ENCODE measurements at regions not wholly inside any gene's neighbourhood (a gene's known extent, or its start where the extent isn't known, plus 50 kb on each side); places are given as distances from the start of the nearest gene placed in this dataset.

GRCh38 chr2:157076526-157077161 lies 180.9 kb upstream of the GALNT5 start (continued):
- TF ChIP-seq, protein P1, sequence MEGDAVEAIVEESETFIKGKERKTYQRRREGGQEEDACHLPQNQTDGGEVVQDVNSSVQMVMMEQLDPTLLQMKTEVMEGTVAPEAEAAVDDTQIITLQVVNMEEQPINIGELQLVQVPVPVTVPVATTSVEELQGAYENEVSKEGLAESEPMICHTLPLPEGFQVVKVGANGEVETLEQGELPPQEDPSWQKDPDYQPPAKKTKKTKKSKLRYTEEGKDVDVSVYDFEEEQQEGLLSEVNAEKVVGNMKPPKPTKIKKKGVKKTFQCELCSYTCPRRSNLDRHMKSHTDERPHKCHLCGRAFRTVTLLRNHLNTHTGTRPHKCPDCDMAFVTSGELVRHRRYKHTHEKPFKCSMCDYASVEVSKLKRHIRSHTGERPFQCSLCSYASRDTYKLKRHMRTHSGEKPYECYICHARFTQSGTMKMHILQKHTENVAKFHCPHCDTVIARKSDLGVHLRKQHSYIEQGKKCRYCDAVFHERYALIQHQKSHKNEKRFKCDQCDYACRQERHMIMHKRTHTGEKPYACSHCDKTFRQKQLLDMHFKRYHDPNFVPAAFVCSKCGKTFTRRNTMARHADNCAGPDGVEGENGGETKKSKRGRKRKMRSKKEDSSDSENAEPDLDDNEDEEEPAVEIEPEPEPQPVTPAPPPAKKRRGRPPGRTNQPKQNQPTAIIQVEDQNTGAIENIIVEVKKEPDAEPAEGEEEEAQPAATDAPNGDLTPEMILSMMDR (conservative IDR thresholded peaks at IDR 0.05; ENCODE audit: low read depth in 2 of 2) = no peak
- TF ChIP-seq ZNF462 (CRISPR knock-in tag; IDR thresholded peaks at IDR 0.05) (no peak), JUNB (IDR thresholded peaks at IDR 0.05; ENCODE audit: unreplicated experiment) (no peak), CREB1 (CRISPR knock-in tag; IDR thresholded peaks at IDR 0.05; ENCODE audit: low read depth) (no peak), ZNF114 (CRISPR knock-in tag; IDR thresholded peaks at IDR 0.05) (no peak)

DNA sequence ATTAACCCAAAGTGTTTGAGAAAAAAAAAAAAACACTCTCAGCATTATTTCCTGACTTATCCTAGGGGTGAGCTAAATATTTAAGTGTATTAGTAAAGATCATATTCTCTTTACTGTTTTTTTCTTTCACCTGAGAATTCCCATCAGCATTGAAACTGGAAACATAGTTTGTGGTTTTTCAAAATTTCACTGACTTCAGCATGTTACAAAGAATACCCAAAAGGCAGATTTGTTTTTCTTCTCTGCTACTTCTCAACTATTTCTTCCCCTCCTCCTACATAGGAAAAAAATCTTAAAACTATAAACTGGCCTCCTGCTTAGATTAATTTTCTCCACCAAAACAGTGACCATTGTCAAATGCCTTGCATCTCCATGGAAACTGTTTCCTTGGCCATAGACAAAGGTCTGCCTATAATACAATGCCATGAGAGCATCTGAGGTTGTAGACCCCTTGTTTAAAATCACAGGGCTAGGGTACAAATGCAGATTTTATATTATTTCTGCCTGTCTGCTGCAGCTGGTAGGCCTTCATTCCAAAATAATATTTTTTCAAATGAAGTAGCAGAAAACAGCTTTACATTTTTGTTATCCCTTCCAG lies 179.7 kb upstream of the GALNT5 start:
- Histone ChIP-seq H4K20me1 (replicated peaks; ENCODE audit: insufficient read depth) (no peaks in the 10 kb centered on the region), H3K36me3 (ENCODE audit: insufficient read depth) (no peaks in the 10 kb centered on the region), H3K27ac (ENCODE audit: low read depth) (no peak overlapping the region), H3K27me3 (ENCODE audit: insufficient read depth) (no peaks in the 10 kb centered on the region), H3K9me2 (ENCODE audit: insufficient read depth) (no peaks in the 10 kb centered on the region; the same call in 1 of the 2 replicates), H3K4me3 (no peak overlapping the region), H3K4me2 (no peak overlapping the region), H3K79me2 (replicated peaks; ENCODE audit: insufficient read depth) (no peaks in the 10 kb centered on the region), H3F3A (replicated peaks; ENCODE audit: low read depth) (no peaks in the 10 kb centered on the region), H3K4me1 (ENCODE audit: insufficient read depth) (no peaks in the 10 kb centered on the region), H2AFZ (no peak overlapping the region)
- no peaks in the 10 kb centered on the region for H3K9me3 Mint-ChIP-seq
- peaks cover 3% of the 10 kb centered on the region for H3K27me3 Mint-ChIP-seq (ENCODE audit: insufficient read depth, low read depth, poor library complexity)
- ATAC-seq (no peak), DNase-seq (ENCODE audit: low spot score) (no peak)
- peaks cover 3% of the 10 kb centered on the region; the same call in 2 of the 3 replicates for H3K4me1 Mint-ChIP-seq
- no peak overlapping the region for H3K4me3 Mint-ChIP-seq
- H3K27ac Mint-ChIP-seq = no peak overlapping the region
- no peaks in the 10 kb centered on the region for H3K36me3 Mint-ChIP-seq (ENCODE audit: low read depth)
- TF ChIP-seq NANOG (IDR thresholded peaks at IDR 0.05; ENCODE audit: borderline replicate concordance) = no peak
- TF ChIP-seq ZNF114 (CRISPR knock-in tag; IDR thresholded peaks at IDR 0.05) = no peak
- no peak for TF ChIP-seq EZH2 (IDR thresholded peaks at IDR 0.05; ENCODE audit: low read depth, unreplicated experiment)
- TF ChIP-seq, protein P2, sequence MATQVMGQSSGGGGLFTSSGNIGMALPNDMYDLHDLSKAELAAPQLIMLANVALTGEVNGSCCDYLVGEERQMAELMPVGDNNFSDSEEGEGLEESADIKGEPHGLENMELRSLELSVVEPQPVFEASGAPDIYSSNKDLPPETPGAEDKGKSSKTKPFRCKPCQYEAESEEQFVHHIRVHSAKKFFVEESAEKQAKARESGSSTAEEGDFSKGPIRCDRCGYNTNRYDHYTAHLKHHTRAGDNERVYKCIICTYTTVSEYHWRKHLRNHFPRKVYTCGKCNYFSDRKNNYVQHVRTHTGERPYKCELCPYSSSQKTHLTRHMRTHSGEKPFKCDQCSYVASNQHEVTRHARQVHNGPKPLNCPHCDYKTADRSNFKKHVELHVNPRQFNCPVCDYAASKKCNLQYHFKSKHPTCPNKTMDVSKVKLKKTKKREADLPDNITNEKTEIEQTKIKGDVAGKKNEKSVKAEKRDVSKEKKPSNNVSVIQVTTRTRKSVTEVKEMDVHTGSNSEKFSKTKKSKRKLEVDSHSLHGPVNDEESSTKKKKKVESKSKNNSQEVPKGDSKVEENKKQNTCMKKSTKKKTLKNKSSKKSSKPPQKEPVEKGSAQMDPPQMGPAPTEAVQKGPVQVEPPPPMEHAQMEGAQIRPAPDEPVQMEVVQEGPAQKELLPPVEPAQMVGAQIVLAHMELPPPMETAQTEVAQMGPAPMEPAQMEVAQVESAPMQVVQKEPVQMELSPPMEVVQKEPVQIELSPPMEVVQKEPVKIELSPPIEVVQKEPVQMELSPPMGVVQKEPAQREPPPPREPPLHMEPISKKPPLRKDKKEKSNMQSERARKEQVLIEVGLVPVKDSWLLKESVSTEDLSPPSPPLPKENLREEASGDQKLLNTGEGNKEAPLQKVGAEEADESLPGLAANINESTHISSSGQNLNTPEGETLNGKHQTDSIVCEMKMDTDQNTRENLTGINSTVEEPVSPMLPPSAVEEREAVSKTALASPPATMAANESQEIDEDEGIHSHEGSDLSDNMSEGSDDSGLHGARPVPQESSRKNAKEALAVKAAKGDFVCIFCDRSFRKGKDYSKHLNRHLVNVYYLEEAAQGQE (IDR thresholded peaks at IDR 0.05; ENCODE audit: unreplicated experiment) = no peak
- TF ChIP-seq, protein P1 (conservative IDR thresholded peaks at IDR 0.05; ENCODE audit: low read depth in 2 of 2) = no peak
